ENCODE measurements at regions not wholly inside any gene's neighbourhood (a gene's known extent, or its start where the extent isn't known, plus 50 kb on each side); places are given as distances from the start of the nearest gene placed in this dataset.

GRCh38 chr2:71823526-71823925, 324.1 kb downstream of the CYP26B1 start:
- no peak overlapping the region for H4K8ac ChIP-seq (ENCODE audit: low read depth, low read length)
- H2BK5ac ChIP-seq (ENCODE audit: low read length), result no peak overlapping the region
- H3K4me1 ChIP-seq (ENCODE audit: control insufficient read depth in 2 of 2, insufficient read depth in 1 of 2, low read depth in 1 of 2, low read length in 2 of 2), result no peaks in the 10 kb centered on the region
- no peak overlapping the region for H3K18ac ChIP-seq (ENCODE audit: low read length)
- no peak overlapping the region for H3K9ac ChIP-seq (ENCODE audit: low read depth, low read length, poor library complexity)
- no peaks in the 10 kb centered on the region for H3K79me1 ChIP-seq (ENCODE audit: low read depth, low read length)
- no peak overlapping the region for H2AFZ ChIP-seq (ENCODE audit: low read length)
- H3K4me2 ChIP-seq (ENCODE audit: insufficient read depth, low read length, poor library complexity, severe bottlenecking), result no peak overlapping the region
- H3K27me3 ChIP-seq (ENCODE audit: control insufficient read depth in 3 of 3, insufficient read depth in 3 of 3, low read depth in 1 of 3, low read length in 3 of 3), result no peaks in the 10 kb centered on the region
- no peak overlapping the region for H3K4me3 ChIP-seq (ENCODE audit: low read length in 2 of 2)
- no peak overlapping the region for H3K23ac ChIP-seq (ENCODE audit: low read depth, low read length, poor library complexity)
- no peaks in the 10 kb centered on the region for H3K36me3 ChIP-seq (replicated peaks in 1 of 2; ENCODE audit: control insufficient read depth in 2 of 2, insufficient read depth in 2 of 2, low read length in 2 of 2)
- H2BK15ac ChIP-seq (ENCODE audit: low read length), result no peak overlapping the region
- no peak overlapping the region for H2AK5ac ChIP-seq (ENCODE audit: low read depth, low read length)
- H3K9me3 ChIP-seq (replicated peaks in 1 of 2; ENCODE audit: control insufficient read depth in 2 of 2, insufficient read depth in 1 of 2, low read depth in 1 of 2, low read length in 2 of 2), result peaks cover 0 to 2% of the 10 kb centered on the region in 2 donors
- no peak overlapping the region for H2BK120ac ChIP-seq (ENCODE audit: low read depth, low read length)
- no peak overlapping the region for H4K91ac ChIP-seq (ENCODE audit: low read depth, low read length, poor library complexity)
- H3K14ac ChIP-seq (ENCODE audit: low read length), result no peak overlapping the region
- H3K4ac ChIP-seq (ENCODE audit: low read length), result no peak overlapping the region
- no peak for DNase-seq (ENCODE audit: low spot score)
- H3K27ac ChIP-seq (replicated peaks; ENCODE audit: low read length), result no peak overlapping the region
- no peak overlapping the region for H2BK12ac ChIP-seq (ENCODE audit: low read length)

- H3K4me3 ChIP-seq (ENCODE audit: low read length in 2 of 2), result no peak overlapping the region
- no peaks in the 10 kb centered on the region for H3K79me1 ChIP-seq (ENCODE audit: low read depth, low read length)
- no peak overlapping the region for H4K91ac ChIP-seq (ENCODE audit: low read depth, low read length, poor library complexity)
- H2AK5ac ChIP-seq (ENCODE audit: low read depth, low read length), result no peak overlapping the region
- no peak overlapping the region for H3K27ac ChIP-seq (replicated peaks; ENCODE audit: low read length)
- H2BK120ac ChIP-seq (ENCODE audit: low read depth, low read length), result no peak overlapping the region
- no peaks in the 10 kb centered on the region for H3K36me3 ChIP-seq (replicated peaks in 1 of 2; ENCODE audit: control insufficient read depth in 2 of 2, insufficient read depth in 2 of 2, low read length in 2 of 2)
- no peaks in the 10 kb centered on the region for H3K4me1 ChIP-seq (ENCODE audit: control insufficient read depth in 2 of 2, insufficient read depth in 1 of 2, low read depth in 1 of 2, low read length in 2 of 2)
- peaks cover 0 to 2% of the 10 kb centered on the region in 2 donors for H3K9me3 ChIP-seq (replicated peaks in 1 of 2; ENCODE audit: control insufficient read depth in 2 of 2, insufficient read depth in 1 of 2, low read depth in 1 of 2, low read length in 2 of 2)
- H3K27me3 ChIP-seq (ENCODE audit: control insufficient read depth in 3 of 3, insufficient read depth in 3 of 3, low read depth in 1 of 3, low read length in 3 of 3), result no peaks in the 10 kb centered on the region
- H3K4me2 ChIP-seq (ENCODE audit: insufficient read depth, low read length, poor library complexity, severe bottlenecking), result no peak overlapping the region
- H2BK15ac ChIP-seq (ENCODE audit: low read length), result no peak overlapping the region
- no peak overlapping the region for H2BK12ac ChIP-seq (ENCODE audit: low read length)
- H3K4ac ChIP-seq (ENCODE audit: low read length), result no peak overlapping the region
- H4K8ac ChIP-seq (ENCODE audit: low read depth, low read length), result no peak overlapping the region
- no peak overlapping the region for H3K18ac ChIP-seq (ENCODE audit: low read length)
- no peak overlapping the region for H2AFZ ChIP-seq (ENCODE audit: low read length)
- H3K23ac ChIP-seq (ENCODE audit: low read depth, low read length, poor library complexity), result no peak overlapping the region
- H2BK5ac ChIP-seq (ENCODE audit: low read length), result no peak overlapping the region
- no peak for DNase-seq (ENCODE audit: low spot score)
- no peak overlapping the region for H3K9ac ChIP-seq (ENCODE audit: low read depth, low read length, poor library complexity)
- no peak overlapping the region for H3K14ac ChIP-seq (ENCODE audit: low read length)
Measured at GRCh38 chr2:71822463-71822862, 325.2 kb downstream of the CYP26B1 start.

- Histone ChIP-seq H3K27me3 (ENCODE audit: control insufficient read depth in 3 of 3, insufficient read depth in 3 of 3, low read depth in 1 of 3, low read length in 3 of 3) (no peaks in the 10 kb centered on the region), H2AFZ (ENCODE audit: low read length) (no peak overlapping the region), H3K79me1 (ENCODE audit: low read depth, low read length) (no peaks in the 10 kb centered on the region), H3K4ac (ENCODE audit: low read length) (no peak overlapping the region), H3K18ac (ENCODE audit: low read length) (no peak overlapping the region), H2BK120ac (ENCODE audit: low read depth, low read length) (no peak overlapping the region), H3K4me3 (ENCODE audit: low read length in 2 of 2) (no peak overlapping the region), H3K23ac (ENCODE audit: low read depth, low read length, poor library complexity) (no peak overlapping the region), H2AK5ac (ENCODE audit: low read depth, low read length) (no peak overlapping the region), H3K4me1 (ENCODE audit: control insufficient read depth in 2 of 2, insufficient read depth in 1 of 2, low read depth in 1 of 2, low read length in 2 of 2) (no peaks in the 10 kb centered on the region), H3K27ac (replicated peaks; ENCODE audit: low read length) (no peak overlapping the region), H2BK5ac (ENCODE audit: low read length) (no peak overlapping the region), H3K36me3 (replicated peaks in 1 of 2; ENCODE audit: control insufficient read depth in 2 of 2, insufficient read depth in 2 of 2, low read length in 2 of 2) (no peaks in the 10 kb centered on the region), H3K9me3 (replicated peaks in 1 of 2; ENCODE audit: control insufficient read depth in 2 of 2, insufficient read depth in 1 of 2, low read depth in 1 of 2, low read length in 2 of 2) (peaks cover 0 to 2% of the 10 kb centered on the region in 2 donors), H3K14ac (ENCODE audit: low read length) (no peak overlapping the region), H3K4me2 (ENCODE audit: insufficient read depth, low read length, poor library complexity, severe bottlenecking) (no peak overlapping the region), H2BK12ac (ENCODE audit: low read length) (no peak overlapping the region), H2BK15ac (ENCODE audit: low read length) (no peak overlapping the region), H4K8ac (ENCODE audit: low read depth, low read length) (no peak overlapping the region), H3K9ac (ENCODE audit: low read depth, low read length, poor library complexity) (no peak overlapping the region), H4K91ac (ENCODE audit: low read depth, low read length, poor library complexity) (no peak overlapping the region)
- DNase-seq (ENCODE audit: low spot score), result no peak
Measured at GRCh38 chr2:71821856-71822255, 325.8 kb downstream of the CYP26B1 start.

DNA sequence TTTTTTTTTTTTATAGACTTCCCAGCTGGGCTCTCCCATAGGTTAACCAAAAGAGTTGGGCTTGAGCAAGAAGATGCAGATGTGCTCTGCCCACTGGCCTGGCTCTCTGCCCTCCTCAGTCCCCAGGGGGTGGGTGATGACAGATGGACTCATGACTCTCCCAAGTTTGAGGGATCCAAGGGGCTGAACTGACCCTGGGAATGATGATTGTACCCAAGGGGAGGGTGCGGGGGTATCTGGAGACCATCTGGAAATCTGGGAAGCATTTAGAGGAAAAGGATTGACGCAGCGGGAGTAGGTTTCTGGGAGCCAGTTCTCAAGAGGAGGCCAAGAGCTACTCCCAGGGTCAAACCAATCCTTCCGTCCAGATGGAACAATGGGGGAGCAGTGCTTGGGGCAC, 330.8 kb downstream of the CYP26B1 start:
- Histone ChIP-seq H2BK15ac (ENCODE audit: low read length) (no peak overlapping the region), H3K4me1 (ENCODE audit: control insufficient read depth in 2 of 2, insufficient read depth in 1 of 2, low read depth in 1 of 2, low read length in 2 of 2) (no peaks in the 10 kb centered on the region)
- WGBS, 2 donors (ENCODE audit: extremely low coverage in 2 of 2, insufficient read length in 2 of 2, insufficient replicate concordance in 1 of 2), result no CpG with 5 or more reads among the region's 4 CpGs

More for the DNA sequence above, 330.8 kb downstream of the CYP26B1 start:
- Histone ChIP-seq H2AFZ (ENCODE audit: low read length) (no peak overlapping the region), H3K9ac (ENCODE audit: low read depth, low read length, poor library complexity) (no peak overlapping the region), H3K14ac (ENCODE audit: low read length) (no peak overlapping the region), H4K8ac (ENCODE audit: low read depth, low read length) (no peak overlapping the region), H2AK5ac (ENCODE audit: low read depth, low read length) (no peak overlapping the region), H4K91ac (ENCODE audit: low read depth, low read length, poor library complexity) (no peak overlapping the region), H3K18ac (ENCODE audit: low read length) (no peak overlapping the region), H2BK12ac (ENCODE audit: low read length) (no peak overlapping the region), H3K4ac (ENCODE audit: low read length) (no peak overlapping the region), H2BK5ac (ENCODE audit: low read length) (no peak overlapping the region), H3K23ac (ENCODE audit: low read depth, low read length, poor library complexity) (no peak overlapping the region), H3K27ac (replicated peaks; ENCODE audit: low read length) (no peak overlapping the region), H3K36me3 (replicated peaks in 1 of 2; ENCODE audit: control insufficient read depth in 2 of 2, insufficient read depth in 2 of 2, low read length in 2 of 2) (no peaks in the 10 kb centered on the region), H3K4me3 (ENCODE audit: low read length in 2 of 2) (no peak overlapping the region), H2BK120ac (ENCODE audit: low read depth, low read length) (no peak overlapping the region), H3K27me3 (ENCODE audit: control insufficient read depth in 3 of 3, insufficient read depth in 3 of 3, low read depth in 1 of 3, low read length in 3 of 3) (no peaks in the 10 kb centered on the region), H3K9me3 (replicated peaks in 1 of 2; ENCODE audit: control insufficient read depth in 2 of 2, insufficient read depth in 1 of 2, low read depth in 1 of 2, low read length in 2 of 2) (no peaks in the 10 kb centered on the region), H3K4me2 (ENCODE audit: insufficient read depth, low read length, poor library complexity, severe bottlenecking) (no peak overlapping the region), H3K79me1 (ENCODE audit: low read depth, low read length) (no peaks in the 10 kb centered on the region)
- DNase-seq (ENCODE audit: low spot score), result no peak

Measured in neuronal stem cell (in vitro differentiated cells).